ENCODE measurements at regions not wholly inside any gene's neighbourhood (a gene's known extent, or its start where the extent isn't known, plus 50 kb on each side); places are given as distances from the start of the nearest gene placed in this dataset.

DNA sequence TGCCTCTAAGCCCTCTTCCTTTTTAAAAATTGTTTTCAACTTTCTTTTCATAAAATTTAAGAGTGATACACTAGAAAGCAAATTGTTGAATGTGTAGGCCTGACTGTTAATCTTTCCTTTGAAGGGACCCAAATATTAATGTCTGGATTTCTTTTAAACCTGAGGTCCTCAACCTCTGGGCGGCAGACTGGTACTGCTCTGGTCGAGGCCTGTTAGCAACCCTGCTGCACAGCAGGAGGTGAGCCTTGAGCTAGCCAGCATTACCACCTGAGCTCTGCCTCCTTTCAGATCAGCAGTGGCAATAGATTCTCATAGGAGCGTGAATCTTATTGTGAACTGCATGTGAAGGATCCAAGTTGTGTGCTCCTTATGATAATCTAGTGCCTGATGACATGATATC lies 191.2 kb downstream of the MANEA start:
- TF ChIP-seq, protein P1, sequence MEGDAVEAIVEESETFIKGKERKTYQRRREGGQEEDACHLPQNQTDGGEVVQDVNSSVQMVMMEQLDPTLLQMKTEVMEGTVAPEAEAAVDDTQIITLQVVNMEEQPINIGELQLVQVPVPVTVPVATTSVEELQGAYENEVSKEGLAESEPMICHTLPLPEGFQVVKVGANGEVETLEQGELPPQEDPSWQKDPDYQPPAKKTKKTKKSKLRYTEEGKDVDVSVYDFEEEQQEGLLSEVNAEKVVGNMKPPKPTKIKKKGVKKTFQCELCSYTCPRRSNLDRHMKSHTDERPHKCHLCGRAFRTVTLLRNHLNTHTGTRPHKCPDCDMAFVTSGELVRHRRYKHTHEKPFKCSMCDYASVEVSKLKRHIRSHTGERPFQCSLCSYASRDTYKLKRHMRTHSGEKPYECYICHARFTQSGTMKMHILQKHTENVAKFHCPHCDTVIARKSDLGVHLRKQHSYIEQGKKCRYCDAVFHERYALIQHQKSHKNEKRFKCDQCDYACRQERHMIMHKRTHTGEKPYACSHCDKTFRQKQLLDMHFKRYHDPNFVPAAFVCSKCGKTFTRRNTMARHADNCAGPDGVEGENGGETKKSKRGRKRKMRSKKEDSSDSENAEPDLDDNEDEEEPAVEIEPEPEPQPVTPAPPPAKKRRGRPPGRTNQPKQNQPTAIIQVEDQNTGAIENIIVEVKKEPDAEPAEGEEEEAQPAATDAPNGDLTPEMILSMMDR (IDR thresholded peaks at IDR 0.05): no peak
- TF ChIP-seq POLR2A (IDR thresholded peaks at IDR 0.05): no peak
